Germinal center (tissue), 1 donor: ENCODE measurements at regions not wholly inside any gene's neighbourhood (a gene's known extent, or its start where the extent isn't known, plus 50 kb on each side); places are given as distances from the start of the nearest gene placed in this dataset.
"Not testable (repeated sequence)": the region's sequence is repeated elsewhere in the genome, so short reads cannot be mapped to it uniquely, and the experiment has no call there.

Experiments
- DNase-seq: peaks from one replicate; pipeline ENCODE4 v3.0.0; 2012; ENCODE audit warnings: mixed read lengths, low spot score

GRCh38 chr13:33662392-33662791 lies 155.6 kb upstream of the RFC3 start:
- no peak for DNase-seq

GRCh38 chr13:33665626-33666175 lies 152.2 kb upstream of the RFC3 start:
- DNase-seq = no peak

GRCh38 chr13:33671560-33671959 lies 146.4 kb upstream of the RFC3 start:
- no peak for DNase-seq

- not testable (repeated sequence) for DNase-seq
Measured at GRCh38 chr13:33672022-33672421, 145.9 kb upstream of the RFC3 start.

GRCh38 chr13:33676045-33676989 lies 141.6 kb upstream of the RFC3 start:
- DNase-seq = no peak

GRCh38 chr13:33677215-33677614 lies 140.7 kb upstream of the RFC3 start:
- no peak for DNase-seq

GRCh38 chr13:33678084-33678483 lies 139.9 kb upstream of the RFC3 start:
- DNase-seq = no peak

- DNase-seq = peak; percentile 48
Measured at GRCh38 chr13:33678906-33679657, 138.9 kb upstream of the RFC3 start.

GRCh38 chr13:33679658-33680012 lies 138.3 kb upstream of the RFC3 start:
- no peak for DNase-seq

- DNase-seq = no peak
Measured at GRCh38 chr13:33682020-33682564, 135.9 kb upstream of the RFC3 start.

- not testable (repeated sequence) for DNase-seq
Measured at GRCh38 chr13:33682646-33683045, 135.3 kb upstream of the RFC3 start.

- no peak for DNase-seq
Measured at GRCh38 chr13:33683376-33683775, 134.6 kb upstream of the RFC3 start.

GRCh38 chr13:33684874-33685273 lies 133.1 kb upstream of the RFC3 start:
- no peak for DNase-seq

- DNase-seq = no peak
Measured at GRCh38 chr13:33686772-33687480, 131.0 kb upstream of the RFC3 start.

GRCh38 chr13:33690354-33690753 lies 127.6 kb upstream of the RFC3 start:
- no peak for DNase-seq

GRCh38 chr13:33691980-33692379 lies 126.0 kb upstream of the RFC3 start:
- no peak for DNase-seq

- no peak for DNase-seq
Measured at GRCh38 chr13:33692531-33692930, 125.4 kb upstream of the RFC3 start.

- no peak for DNase-seq
Measured at GRCh38 chr13:33694546-33694945, 123.4 kb upstream of the RFC3 start.

- no peak for DNase-seq
Measured at GRCh38 chr13:33696530-33696929, 121.4 kb upstream of the RFC3 start.

GRCh38 chr13:33697926-33698325 lies 120.0 kb upstream of the RFC3 start:
- DNase-seq = no peak

- no peak for DNase-seq
Measured at GRCh38 chr13:33707449-33707848, 110.5 kb upstream of the RFC3 start.

- DNase-seq = no peak
Measured at GRCh38 chr13:33710924-33711323, 107.0 kb upstream of the RFC3 start.
